K562 (cell line): ENCODE measurements at regions not wholly inside any gene's neighbourhood (a gene's known extent, or its start where the extent isn't known, plus 50 kb on each side); places are given as distances from the start of the nearest gene placed in this dataset.

Experiments
- ATAC-seq: fragments of 200-7000 bp; cut with Tn5 transposase; 3 replicates; pipeline ENCODE4 v1.9.1; 2020; ENCODE audit warnings: moderate library complexity
- BruUV-seq: library from RNA; stranded (reverse); fragments of 400-500 nt; replicated peaks from 2 replicates; lab custom pipeline; 2021; lab: Mats Ljungman, UMichigan
- CTCF ChIA-PET: fragments of 300-600 bp; formaldehyde crosslinking; extraction: SDS; loops from one replicate; lab custom pipeline; 2021; ENCODE audit warnings: low intra/inter-chr PET ratio; lab: Yijun Ruan, JAX
- POLR2A ChIA-PET: fragments of 300-600, 350-650 bp; sonication (Branson Sonifier 250); formaldehyde crosslinking; extraction: SDS; loops from one replicate; lab custom pipeline; 2021; ENCODE audit warnings: antibody characterized with exemption, inconsistent platforms; lab: Yijun Ruan, JAX
- DNase-seq, 4 experiments: peaks; one replicate each; pipeline versions ENCODE4 v3.0.0 to v3.0.0-alpha.2; 2011 to 2018; ENCODE audit warnings: low spot score in 3 of 4, mixed read lengths in 3 of 4; ENCODE audit errors: extremely low read depth in 1 of 4
- FAIRE-seq: peaks from 2 replicates; lab custom pipeline; 2011; peaks lifted over from hg19 to GRCh38; lab: Jason Lieb, UNC
- H2AFZ ChIP-seq: 2 replicates; pipeline ENCODE4 v1.6.0; 2011; ENCODE audit warnings: low read depth, low read length, control low read depth, inconsistent platforms
- H3K27ac ChIP-seq: fragments of 200-600 bp; 3 replicates; pipeline ENCODE4 v1.8.0; 2011; ENCODE audit warnings: low read depth, mild to moderate bottlenecking, control low read depth, inconsistent platforms, low read length, moderate library complexity, mixed read lengths; ENCODE audit errors: extremely low read depth
- H3K27me3 ChIP-seq, 2 experiments: fragments of 300-600 bp in 1 of 2; 2 replicates in 1 of 2; 3 replicates in 1 of 2; pipeline versions ENCODE4 v1.6.0 to v1.8.0; 2011; ENCODE audit warnings: inconsistent platforms in 2 of 2, low read length in 2 of 2, mild to moderate bottlenecking in 1 of 2, mixed read lengths in 1 of 2, moderate library complexity in 1 of 2; ENCODE audit not compliant: control insufficient read depth in 2 of 2, insufficient read depth in 2 of 2
- H3K36me3 ChIP-seq: fragments of 300-600 bp; 3 replicates; pipeline ENCODE4 v1.8.0; 2011; ENCODE audit warnings: mild to moderate bottlenecking, low read length, inconsistent platforms; ENCODE audit not compliant: control insufficient read depth, insufficient read depth
- H3K4me1 ChIP-seq, 2 experiments: fragments of 200-600 bp in 1 of 2; replicated peaks in 1 of 2; 2 replicates in 1 of 2; 3 replicates in 1 of 2; pipeline versions ENCODE4 v1.5.1 to v1.8.0; 2011; ENCODE audit warnings: inconsistent platforms in 2 of 2, low read length in 2 of 2, mild to moderate bottlenecking in 1 of 2, mixed read lengths in 1 of 2, moderate library complexity in 1 of 2; ENCODE audit not compliant: control insufficient read depth in 2 of 2, insufficient read depth in 2 of 2
- H3K4me2 ChIP-seq: 2 replicates; pipeline ENCODE4 v1.6.1; 2011; ENCODE audit warnings: low read length, control low read depth, inconsistent platforms, mixed read lengths; ENCODE audit not compliant: insufficient read depth
- H3K4me3 ChIP-seq: fragments of 200-600 bp; sonication (generic), shearing (Covaris generic); 2 replicates; pipeline ENCODE4 v1.5.1; 2016; ENCODE audit warnings: control low read depth, inconsistent platforms
- H3K79me2 ChIP-seq: fragments of 200-600 bp; 3 replicates; pipeline ENCODE4 v1.8.0; 2011; ENCODE audit warnings: low read length, inconsistent platforms; ENCODE audit not compliant: control insufficient read depth, insufficient read depth
- H3K9ac ChIP-seq, 2 experiments: 2 replicates each; pipeline versions ENCODE4 v1.6.0 to v1.6.1; 2011; ENCODE audit warnings: low read depth in 2 of 2, low read length in 2 of 2, control low read depth in 1 of 2, inconsistent platforms in 1 of 2, mild to moderate bottlenecking in 1 of 2, mixed read lengths in 1 of 2; ENCODE audit not compliant: insufficient read depth in 1 of 2
- H3K9me1 ChIP-seq: one replicate; pipeline ENCODE4 v1.6.0; 2011; ENCODE audit warnings: inconsistent platforms, mild to moderate bottlenecking, low read length, moderate library complexity; ENCODE audit not compliant: control insufficient read depth, insufficient read depth
- H3K9me3 ChIP-seq: replicated peaks from 2 replicates; pipeline ENCODE4 v1.5.1; 2011; ENCODE audit warnings: low read depth, low read length, inconsistent platforms; ENCODE audit not compliant: control insufficient read depth, insufficient read depth
- H4K20me1 ChIP-seq: replicated peaks from 2 replicates; pipeline ENCODE4 v1.6.1; 2011; ENCODE audit warnings: low read length, inconsistent platforms, mixed read lengths; ENCODE audit not compliant: control insufficient read depth, insufficient read depth
- CBFA2T3 ChIP-seq: fragments of 450-650 bp; IDR thresholded peaks from 2 replicates; pipeline ENCODE4 v1.6.1; 2017
- CHD2 ChIP-seq: IDR thresholded peaks from 2 replicates; pipeline ENCODE4 v1.6.1; 2011; ENCODE audit warnings: low read depth, low read length
- FIP1L1 ChIP-seq: fragments of 200-400 bp; formaldehyde crosslinking; IDR thresholded peaks from 2 replicates; pipeline ENCODE4 v1.6.1; 2018; ENCODE audit warnings: mild to moderate bottlenecking, low read depth, low read length; ENCODE audit not compliant: poor library complexity, severe bottlenecking
- HCFC1 ChIP-seq: IDR thresholded peaks from 2 replicates; pipeline ENCODE4 v1.6.1; 2012; ENCODE audit warnings: low read depth, low read length, improper control_type of control experiment
- RBM14 ChIP-seq: fragments of 200-400 bp; formaldehyde crosslinking; IDR thresholded peaks from 2 replicates; pipeline ENCODE4 v1.6.1; 2018; ENCODE audit warnings: low read depth, mild to moderate bottlenecking, low read length, moderate library complexity, borderline replicate concordance; ENCODE audit not compliant: insufficient read depth
- SIN3B ChIP-seq: fragments of 450-650 bp; IDR thresholded peaks from 2 replicates; pipeline ENCODE4 v1.6.1; 2017; ENCODE audit warnings: low read depth, mild to moderate bottlenecking, moderate library complexity
- TEAD4 ChIP-seq, 2 experiments: sonication (generic) in 1 of 2; formaldehyde crosslinking in 1 of 2; IDR thresholded peaks; 2 replicates each; pipeline versions ENCODE4 v1.6.1 to v1.8.0; 2012 to 2022; ENCODE audit warnings: borderline replicate concordance in 1 of 2, inconsistent platforms in 1 of 2, low read length in 1 of 2, mild to moderate bottlenecking in 1 of 2, missing genetic modification reagents in 1 of 2
- ZNF384 ChIP-seq: IDR thresholded peaks from 2 replicates; pipeline ENCODE4 v1.6.1; 2012; ENCODE audit warnings: low read depth, low read length, improper control_type of control experiment
- ZNF695 ChIP-seq: fragments of 450-650 bp; formaldehyde crosslinking; IDR thresholded peaks from 2 replicates; pipeline ENCODE4 v1.4.0; 2020; ENCODE audit warnings: mild to moderate bottlenecking, moderate library complexity
- ZNF707 ChIP-seq: fragments of 250-450 bp; sonication (Bioruptor Pico); conservative IDR thresholded peaks from 2 replicates; pipeline ENCODE4 v1.8.0; 2022; ENCODE audit warnings: inconsistent platforms, mild to moderate bottlenecking, moderate library complexity
- WGBS: fragments of 100-300 bp; shearing (Covaris generic); methylation state at CpG from one replicate; pipeline ENCODE4 v1.1.6; 2016; ENCODE audit warnings: low coverage, mixed read lengths; ENCODE audit not compliant: insufficient coverage; ENCODE audit errors: missing lambda C conversion rate; 5-methylcytosine and 5-hydroxymethylcytosine counted together
- in situ Hi-C: fragments of 300-500 bp; cut with MboI; formaldehyde crosslinking; loops from 4 replicates; pipeline ENCODE4 v1.15.0; 2018; ENCODE audit warnings: inconsistent platforms, mixed read lengths
- intact Hi-C: fragments of 100-400 bp; cut with micrococcal nuclease; formaldehyde crosslinking; loops from 2 replicates; pipeline ENCODE4 v1.14.2; 2022
- TF ChIP-seq, protein P1 (sequence below): fragments of 450-650 bp; formaldehyde crosslinking; IDR thresholded peaks from 2 replicates; pipeline ENCODE4 v1.4.0; 2022; ENCODE audit warnings: missing genetic modification characterization
- TF ChIP-seq, protein P2 (sequence below): fragments of 450-650 bp; IDR thresholded peaks from 2 replicates; pipeline ENCODE4 v1.6.1; 2016; ENCODE audit warnings: low read depth, mild to moderate bottlenecking, moderate library complexity
- TF ChIP-seq, protein P3 (sequence below): IDR thresholded peaks from 2 replicates; pipeline ENCODE4 v1.6.1; 2012; ENCODE audit warnings: low read depth, low read length, improper control_type of control experiment, borderline replicate concordance

DNA sequence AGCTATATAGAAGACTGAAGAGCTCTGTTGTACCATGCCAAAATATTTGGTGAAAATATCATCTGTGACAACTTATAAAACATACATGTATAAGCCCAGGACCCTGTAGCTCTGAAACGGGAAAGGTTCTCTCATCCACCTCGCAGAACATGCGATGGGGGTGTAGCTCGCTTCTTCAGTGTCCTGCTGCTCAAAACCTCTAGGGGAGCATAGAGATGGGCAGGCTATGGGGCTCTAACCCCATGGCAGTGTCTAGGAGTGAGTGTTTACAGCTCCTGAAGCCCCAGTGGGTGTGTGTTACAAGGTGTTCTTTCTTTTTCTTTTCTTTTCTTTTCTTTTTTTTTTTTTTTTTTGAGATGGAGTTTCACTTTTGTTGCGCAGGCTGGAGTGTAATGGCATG, 505.2 kb upstream of the SYNCRIP start:
- no peaks in the 10 kb centered on the region for H3K4me1 ChIP-seq
- no peak for DNase-seq
- WGBS, result 0% methylated on average over 5 of the region's 5 CpGs
- intact Hi-C loops (no loop called here), in situ Hi-C loops (no loop called here)
- no peak for FAIRE-seq
- H3K9me3 ChIP-seq, result no peaks in the 10 kb centered on the region
- H3K9ac ChIP-seq, result no peak overlapping the region
- no peak overlapping the region for H3K27ac ChIP-seq
- BruUV-seq, result no TSS peak
- no peaks in the 10 kb centered on the region for H3K9me1 ChIP-seq
- H3K79me2 ChIP-seq, result no peaks in the 10 kb centered on the region
- no peaks in the 10 kb centered on the region for H4K20me1 ChIP-seq
- no peak overlapping the region for H3K4me2 ChIP-seq
- H3K27me3 ChIP-seq, result no peaks in the 10 kb centered on the region
- POLR2A ChIA-PET, result no interaction called here
- CTCF ChIA-PET, result no interaction called here
- TF ChIP-seq, protein P1, sequence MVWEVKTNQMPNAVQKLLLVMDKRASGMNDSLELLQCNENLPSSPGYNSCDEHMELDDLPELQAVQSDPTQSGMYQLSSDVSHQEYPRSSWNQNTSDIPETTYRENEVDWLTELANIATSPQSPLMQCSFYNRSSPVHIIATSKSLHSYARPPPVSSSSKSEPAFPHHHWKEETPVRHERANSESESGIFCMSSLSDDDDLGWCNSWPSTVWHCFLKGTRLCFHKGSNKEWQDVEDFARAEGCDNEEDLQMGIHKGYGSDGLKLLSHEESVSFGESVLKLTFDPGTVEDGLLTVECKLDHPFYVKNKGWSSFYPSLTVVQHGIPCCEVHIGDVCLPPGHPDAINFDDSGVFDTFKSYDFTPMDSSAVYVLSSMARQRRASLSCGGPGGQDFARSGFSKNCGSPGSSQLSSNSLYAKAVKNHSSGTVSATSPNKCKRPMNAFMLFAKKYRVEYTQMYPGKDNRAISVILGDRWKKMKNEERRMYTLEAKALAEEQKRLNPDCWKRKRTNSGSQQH (CRISPR knock-in tag), result no peak
- TF ChIP-seq ZNF707 (CRISPR knock-in tag), result no peak
- TF ChIP-seq, protein P2, sequence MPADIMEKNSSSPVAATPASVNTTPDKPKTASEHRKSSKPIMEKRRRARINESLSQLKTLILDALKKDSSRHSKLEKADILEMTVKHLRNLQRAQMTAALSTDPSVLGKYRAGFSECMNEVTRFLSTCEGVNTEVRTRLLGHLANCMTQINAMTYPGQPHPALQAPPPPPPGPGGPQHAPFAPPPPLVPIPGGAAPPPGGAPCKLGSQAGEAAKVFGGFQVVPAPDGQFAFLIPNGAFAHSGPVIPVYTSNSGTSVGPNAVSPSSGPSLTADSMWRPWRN, result no peak
- no peak for ATAC-seq
- no peak overlapping the region for H3K4me3 ChIP-seq
- no peak overlapping the region for H2AFZ ChIP-seq
- H3K36me3 ChIP-seq, result no peaks in the 10 kb centered on the region

DNA sequence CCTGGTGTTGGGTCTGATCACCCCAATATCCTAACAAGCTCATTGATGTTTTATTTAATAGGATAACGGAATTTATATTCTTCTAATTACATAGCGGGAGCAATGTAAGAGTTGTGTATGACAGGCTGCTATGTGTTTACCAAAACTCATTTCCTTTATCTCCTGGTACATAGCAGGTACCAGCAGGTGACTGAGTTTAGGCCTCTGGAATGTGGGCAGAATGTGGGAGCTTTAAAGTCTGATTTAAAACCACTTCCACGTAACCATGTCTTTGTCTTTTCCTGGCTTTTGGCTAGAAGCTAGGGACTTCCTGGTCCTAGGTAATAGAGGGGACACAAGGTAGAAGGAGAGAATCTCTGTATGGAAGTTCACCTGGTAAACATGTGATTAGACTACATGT, 504.6 kb upstream of the SYNCRIP start:
- no TSS peak for BruUV-seq
- no peaks in the 10 kb centered on the region for H3K36me3 ChIP-seq
- no peak for ATAC-seq
- no peak overlapping the region for H3K4me3 ChIP-seq
- no peaks in the 10 kb centered on the region for H4K20me1 ChIP-seq
- intact Hi-C loops, result no loop called here
- 0% methylated on average over 3 of the region's 3 CpGs for WGBS
- H3K79me2 ChIP-seq, result no peaks in the 10 kb centered on the region
- H2AFZ ChIP-seq, result no peak overlapping the region
- no peaks in the 10 kb centered on the region for H3K4me1 ChIP-seq
- DNase-seq, result no peak
- H3K9me1 ChIP-seq, result no peaks in the 10 kb centered on the region
- no peaks in the 10 kb centered on the region for H3K27me3 ChIP-seq
- CTCF ChIA-PET, result no interaction called here
- H3K9ac ChIP-seq, result no peak overlapping the region
- in situ Hi-C loops, result no loop called here
- no peaks in the 10 kb centered on the region for H3K9me3 ChIP-seq
- POLR2A ChIA-PET, result no interaction called here
- no peak overlapping the region for H3K27ac ChIP-seq
- no peak for FAIRE-seq
- H3K4me2 ChIP-seq, result no peak overlapping the region
- TF ChIP-seq TEAD4 (IDR thresholded peaks at IDR 0.05; ENCODE audit: low read length), result no peak
- no peak for TF ChIP-seq TEAD4 (CRISPR knock-in tag; IDR thresholded peaks at IDR 0.05; ENCODE audit: borderline replicate concordance)
- TF ChIP-seq FIP1L1, result no peak
- TF ChIP-seq SIN3B, result no peak
- TF ChIP-seq, protein P3, sequence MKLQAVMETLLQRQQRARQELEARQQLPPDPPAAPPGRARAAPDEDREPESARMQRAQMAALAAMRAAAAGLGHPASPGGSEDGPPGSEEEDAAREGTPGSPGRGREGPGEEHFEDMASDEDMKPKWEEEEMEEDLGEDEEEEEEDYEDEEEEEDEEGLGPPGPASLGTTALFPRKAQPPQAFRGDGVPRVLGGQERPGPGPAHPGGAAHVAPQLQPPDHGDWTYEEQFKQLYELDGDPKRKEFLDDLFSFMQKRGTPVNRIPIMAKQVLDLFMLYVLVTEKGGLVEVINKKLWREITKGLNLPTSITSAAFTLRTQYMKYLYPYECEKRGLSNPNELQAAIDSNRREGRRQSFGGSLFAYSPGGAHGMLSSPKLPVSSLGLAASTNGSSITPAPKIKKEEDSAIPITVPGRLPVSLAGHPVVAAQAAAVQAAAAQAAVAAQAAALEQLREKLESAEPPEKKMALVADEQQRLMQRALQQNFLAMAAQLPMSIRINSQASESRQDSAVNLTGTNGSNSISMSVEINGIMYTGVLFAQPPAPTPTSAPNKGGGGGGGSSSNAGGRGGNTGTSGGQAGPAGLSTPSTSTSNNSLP, result no peak
- no peak for TF ChIP-seq HCFC1
- TF ChIP-seq CBFA2T3, result no peak
- no peak for TF ChIP-seq CHD2
- no peak for TF ChIP-seq ZNF384
- no peak for TF ChIP-seq RBM14
- no peak for TF ChIP-seq ZNF695
